Prostate gland (tissue), 2 donors: ENCODE measurements at regions not wholly inside any gene's neighbourhood (a gene's known extent, or its start where the extent isn't known, plus 50 kb on each side); places are given as distances from the start of the nearest gene placed in this dataset.

Experiments
- DNase-seq: peaks from one replicate; pipeline ENCODE4 v3.0.0-alpha.2; 2019; ENCODE audit warnings: low spot score
- H3K27ac ChIP-seq, 2 donors: fragments of 200-600 bp; sonication (generic); 2 replicates each; pipeline ENCODE4 v1.5.1; 2017 to 2019
- H3K27me3 ChIP-seq: fragments of 200-600 bp; sonication (generic); replicated peaks from 2 replicates; pipeline ENCODE4 v1.5.1; 2019; ENCODE audit not compliant: insufficient read depth
- H3K36me3 ChIP-seq, 2 donors: fragments of 200-600 bp; sonication (generic); 1 replicate in 1 of 2; 2 replicates in 1 of 2; pipeline versions ENCODE4 v1.5.1 to v1.8.1; 2017 to 2019
- H3K4me1 ChIP-seq: fragments of 200-600 bp; sonication (generic); replicated peaks from 2 replicates; pipeline ENCODE4 v1.5.1; 2019
- H3K4me3 ChIP-seq, 2 donors: fragments of 200-600 bp; sonication (generic); 2 replicates each; pipeline ENCODE4 v1.5.1; 2017 to 2019
- H3K9me3 ChIP-seq: fragments of 200-600 bp; sonication (generic); 2 replicates; pipeline ENCODE4 v1.5.1; 2017
- POLR2A ChIP-seq: fragments of 450-650 bp; IDR thresholded peaks from one replicate; pipeline ENCODE4 v1.6.1; 2016; ENCODE audit warnings: antibody characterized with exemption, mild to moderate bottlenecking
- POLR2AphosphoS5 ChIP-seq: sonication (generic); formaldehyde crosslinking; IDR thresholded peaks from one replicate; pipeline ENCODE4 v1.6.1; 2017; ENCODE audit warnings: antibody characterized with exemption
- WGBS: methylation state at CpG from one replicate; pipeline ENCODE4 v1.1.5; 2018; 5-methylcytosine and 5-hydroxymethylcytosine counted together
- intact Hi-C: fragments of 100-400 bp; cut with DNase I; formaldehyde crosslinking; loops from one replicate; pipeline ENCODE4 v1.14.2; 2022
- TF ChIP-seq, protein P1 (sequence below), 4 experiments: fragments of 200-600 bp in 2 of 4; fragments of 450-650 bp in 2 of 4; sonication (generic) in 2 of 4; IDR thresholded peaks; 1 replicate in 3 of 4; 2 replicates in 1 of 4; pipeline ENCODE4 v1.5.1; 2016 to 2019; ENCODE audit warnings: antibody characterized with exemption in 4 of 4, mild to moderate bottlenecking in 2 of 4, moderate library complexity in 2 of 4

GRCh38 chr9:3716415-3716814, 190.6 kb upstream of the RFX3 start:
- H3K27ac ChIP-seq: no peak overlapping the region
- no peaks in the 10 kb centered on the region for H3K27me3 ChIP-seq
- intact Hi-C loops: no loop called here
- no peaks in the 10 kb centered on the region for H3K36me3 ChIP-seq
- no peak overlapping the region for H3K4me3 ChIP-seq
- H3K9me3 ChIP-seq: no peaks in the 10 kb centered on the region
- 79% methylated on average over 2 of the region's 2 CpGs for WGBS
- H3K4me1 ChIP-seq: no peaks in the 10 kb centered on the region
- DNase-seq: no peak
- TF ChIP-seq, protein P1, sequence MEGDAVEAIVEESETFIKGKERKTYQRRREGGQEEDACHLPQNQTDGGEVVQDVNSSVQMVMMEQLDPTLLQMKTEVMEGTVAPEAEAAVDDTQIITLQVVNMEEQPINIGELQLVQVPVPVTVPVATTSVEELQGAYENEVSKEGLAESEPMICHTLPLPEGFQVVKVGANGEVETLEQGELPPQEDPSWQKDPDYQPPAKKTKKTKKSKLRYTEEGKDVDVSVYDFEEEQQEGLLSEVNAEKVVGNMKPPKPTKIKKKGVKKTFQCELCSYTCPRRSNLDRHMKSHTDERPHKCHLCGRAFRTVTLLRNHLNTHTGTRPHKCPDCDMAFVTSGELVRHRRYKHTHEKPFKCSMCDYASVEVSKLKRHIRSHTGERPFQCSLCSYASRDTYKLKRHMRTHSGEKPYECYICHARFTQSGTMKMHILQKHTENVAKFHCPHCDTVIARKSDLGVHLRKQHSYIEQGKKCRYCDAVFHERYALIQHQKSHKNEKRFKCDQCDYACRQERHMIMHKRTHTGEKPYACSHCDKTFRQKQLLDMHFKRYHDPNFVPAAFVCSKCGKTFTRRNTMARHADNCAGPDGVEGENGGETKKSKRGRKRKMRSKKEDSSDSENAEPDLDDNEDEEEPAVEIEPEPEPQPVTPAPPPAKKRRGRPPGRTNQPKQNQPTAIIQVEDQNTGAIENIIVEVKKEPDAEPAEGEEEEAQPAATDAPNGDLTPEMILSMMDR (IDR thresholded peaks at IDR 0.05): no peak
- TF ChIP-seq POLR2AphosphoS5: no peak
- TF ChIP-seq POLR2A: no peak

DNA sequence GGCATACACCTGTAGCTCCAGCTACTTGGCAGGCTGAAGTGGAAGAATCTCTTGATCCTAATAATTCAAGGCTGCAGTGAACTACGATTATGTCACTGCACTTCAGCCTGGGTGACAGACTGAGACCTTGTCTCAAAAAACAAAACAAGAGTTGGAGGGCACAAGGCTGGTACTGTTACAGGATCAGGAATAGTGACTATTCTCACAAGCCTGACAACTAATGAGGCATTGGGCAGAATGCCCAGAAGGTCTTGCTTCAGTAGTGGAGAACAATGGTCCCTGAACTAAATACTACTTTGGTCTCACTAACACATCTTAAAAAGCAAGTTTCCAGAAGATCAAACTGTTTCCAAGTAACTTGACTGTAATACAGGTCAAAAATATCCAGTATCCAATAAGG, 182.9 kb upstream of the RFX3 start:
- H3K27ac ChIP-seq: no peak overlapping the region
- intact Hi-C loops: no loop called here
- no peak for TF ChIP-seq POLR2A
- TF ChIP-seq, protein P1 (IDR thresholded peaks at IDR 0.05): no peak
- no peak for TF ChIP-seq POLR2AphosphoS5

DNA sequence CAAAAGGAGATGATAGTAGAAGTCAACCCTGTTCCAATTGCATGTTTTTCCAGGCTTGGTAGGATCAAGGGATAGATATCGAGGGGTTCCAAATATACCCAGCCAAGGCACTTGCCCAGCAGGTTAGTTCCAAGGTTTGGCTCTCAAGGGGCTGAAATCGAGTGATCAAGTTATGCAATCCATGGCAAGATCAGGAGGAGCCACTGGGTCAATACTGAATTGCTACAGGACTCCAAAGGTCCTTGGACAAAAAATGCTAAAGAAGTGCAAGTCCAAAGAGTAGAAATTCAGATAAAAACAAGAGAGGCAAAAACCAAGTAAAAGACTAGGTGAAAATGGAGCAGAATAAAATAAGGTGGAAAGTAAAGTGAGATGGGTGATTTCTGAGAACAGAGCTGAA, 179.1 kb upstream of the RFX3 start:
- no peak overlapping the region for H3K27ac ChIP-seq
- TF ChIP-seq POLR2A (no peak), POLR2AphosphoS5 (no peak)
- TF ChIP-seq, protein P1 (IDR thresholded peaks at IDR 0.05): no peak
- no peak overlapping the region for H3K4me3 ChIP-seq
- no peaks in the 10 kb centered on the region for H3K27me3 ChIP-seq
- intact Hi-C loops: no loop called here
- 86% methylated on average over 2 of the region's 2 CpGs for WGBS
- no peaks in the 10 kb centered on the region for H3K4me1 ChIP-seq
- H3K9me3 ChIP-seq: no peaks in the 10 kb centered on the region
- no peaks in the 10 kb centered on the region for H3K36me3 ChIP-seq
- DNase-seq: no peak

More for the DNA sequence above, 182.9 kb upstream of the RFX3 start:
- Histone ChIP-seq H3K4me1 (no peaks in the 10 kb centered on the region), H3K27me3 (no peaks in the 10 kb centered on the region), H3K9me3 (no peaks in the 10 kb centered on the region), H3K36me3 (no peaks in the 10 kb centered on the region), H3K4me3 (no peak overlapping the region)
- WGBS: 42% methylated on average over 1 of the region's 1 CpG
- DNase-seq: no peak

DNA sequence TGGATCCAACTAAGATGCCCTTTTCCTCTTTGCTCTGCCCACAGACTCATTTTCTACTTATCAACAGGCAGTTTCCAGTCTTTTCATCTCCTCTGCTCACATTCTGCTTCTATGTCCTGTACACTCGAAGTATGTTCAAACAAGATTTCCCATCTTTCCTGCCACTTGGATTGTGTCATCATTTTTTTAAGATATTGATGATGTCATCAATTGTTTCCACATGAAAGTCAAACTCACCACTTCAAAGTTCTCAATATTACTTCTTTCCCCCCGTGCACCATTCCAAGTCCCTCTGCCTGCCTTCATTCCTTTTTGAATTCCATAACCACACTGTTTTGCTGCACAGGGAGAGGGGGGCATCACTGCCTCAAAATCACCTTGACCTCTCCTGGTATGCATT, 175.0 kb upstream of the RFX3 start:
- intact Hi-C loops: no loop called here

DNA sequence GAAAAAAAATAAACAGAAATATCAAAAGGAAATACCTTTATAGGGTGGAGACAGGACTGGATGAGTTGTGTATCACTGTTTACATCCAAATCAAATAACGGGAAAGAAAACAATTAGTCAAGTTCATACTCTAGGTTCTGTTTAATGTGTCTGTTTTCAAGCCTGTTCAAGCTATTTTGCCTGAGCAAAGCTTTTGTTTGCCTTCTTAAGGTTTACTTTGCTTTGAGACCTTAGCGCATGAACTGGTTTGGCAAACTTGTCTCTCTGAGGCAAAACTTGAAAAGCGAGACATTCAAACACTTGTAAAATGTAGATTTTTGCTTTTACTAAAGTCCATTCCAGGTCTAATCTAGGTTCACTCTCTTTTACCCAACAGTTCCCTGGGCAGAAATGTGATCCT, 174.1 kb upstream of the RFX3 start:
- H3K4me3 ChIP-seq: no peak overlapping the region
- 35% methylated on average over 3 of the region's 3 CpGs for WGBS
- TF ChIP-seq POLR2A: no peak
- TF ChIP-seq POLR2AphosphoS5: peak; percentile 50
- intact Hi-C loops: no loop called here
- H3K4me1 ChIP-seq: no peaks in the 10 kb centered on the region
- no peaks in the 10 kb centered on the region for H3K36me3 ChIP-seq
- H3K9me3 ChIP-seq: no peaks in the 10 kb centered on the region
- DNase-seq: peak; percentile 26
- peak overlapping the region in 1 of 2 donors; percentile 51 for H3K27ac ChIP-seq
- H3K27me3 ChIP-seq: no peaks in the 10 kb centered on the region

More for the DNA sequence above, 175.0 kb upstream of the RFX3 start:
- WGBS: 77% methylated on average over 2 of the region's 2 CpGs
- Histone ChIP-seq H3K4me1 (no peaks in the 10 kb centered on the region), H3K36me3 (no peaks in the 10 kb centered on the region), H3K4me3 (no peak overlapping the region), H3K9me3 (no peaks in the 10 kb centered on the region), H3K27me3 (no peaks in the 10 kb centered on the region), H3K27ac (no peak overlapping the region)
- TF ChIP-seq POLR2AphosphoS5: no peak
- DNase-seq: no peak

GRCh38 chr9:3698531-3698930, 172.7 kb upstream of the RFX3 start:
- TF ChIP-seq, protein P1 (IDR thresholded peaks at IDR 0.05): no peak
- TF ChIP-seq POLR2AphosphoS5 (no peak), POLR2A (no peak)
- Histone ChIP-seq H3K4me1 (no peaks in the 10 kb centered on the region), H3K9me3 (no peaks in the 10 kb centered on the region), H3K27me3 (no peaks in the 10 kb centered on the region), H3K27ac (no peak overlapping the region), H3K4me3 (no peak overlapping the region), H3K36me3 (no peaks in the 10 kb centered on the region)
- intact Hi-C loops: no loop called here
- 51% methylated on average over 3 of the region's 3 CpGs for WGBS
- no peak for DNase-seq
